IMR-90 (cell line): ENCODE measurements at regions not wholly inside any gene's neighbourhood (a gene's known extent, or its start where the extent isn't known, plus 50 kb on each side); places are given as distances from the start of the nearest gene placed in this dataset.

Experiments
- ATAC-seq: fragments of 200-7000 bp; cut with Tn5 transposase; 2 replicates; pipeline ENCODE4 v1.9.1; 2020; ENCODE audit warnings: low read depth, mild to moderate bottlenecking, moderate library complexity
- BruUV-seq: library from RNA; stranded (reverse); fragments of 400-500 nt; replicated peaks from 2 replicates; lab custom pipeline; 2021; lab: Mats Ljungman, UMichigan
- CTCF ChIA-PET: fragments of 300-600 bp; formaldehyde crosslinking; extraction: SDS; loops from one replicate; lab custom pipeline; 2021; ENCODE audit warnings: antibody characterized with exemption; lab: Yijun Ruan, JAX
- POLR2A ChIA-PET: fragments of 300-600 bp; sonication (Branson Sonifier 250); formaldehyde crosslinking; loops from one replicate; lab custom pipeline; 2022; ENCODE audit warnings: antibody characterized with exemption; ENCODE audit not compliant: unreplicated experiment; lab: Charles Lee
- DNase-seq: peaks from one replicate; pipeline ENCODE4 v3.0.0; 2013
- H2AFZ ChIP-seq: replicated peaks from 2 replicates; pipeline ENCODE3; 2013; ENCODE audit warnings: low read length, mild to moderate bottlenecking; ENCODE audit not compliant: poor library complexity
- H2AK5ac ChIP-seq: 2 replicates; pipeline ENCODE4 v1.6.1; 2013; ENCODE audit warnings: low read depth, low read length, inconsistent platforms
- H2AK9ac ChIP-seq: replicated peaks from 2 replicates; pipeline ENCODE3; 2013; ENCODE audit warnings: mild to moderate bottlenecking, low read depth, low read length, moderate library complexity; ENCODE audit not compliant: poor library complexity
- H2BK120ac ChIP-seq: 2 replicates; pipeline ENCODE4 v1.6.1; 2013; ENCODE audit warnings: low read depth, low read length, inconsistent platforms
- H2BK15ac ChIP-seq: 3 replicates; pipeline ENCODE4 v1.6.1; 2013; ENCODE audit warnings: low read depth, low read length, inconsistent platforms
- H2BK20ac ChIP-seq: 2 replicates; pipeline ENCODE4 v1.6.1; 2013; ENCODE audit warnings: low read depth, mild to moderate bottlenecking, inconsistent platforms, low read length, moderate library complexity
- H2BK5ac ChIP-seq: 2 replicates; pipeline ENCODE4 v1.6.1; 2013; ENCODE audit warnings: mild to moderate bottlenecking, low read depth, low read length, inconsistent platforms; ENCODE audit not compliant: poor library complexity, severe bottlenecking
- H3K14ac ChIP-seq: replicated peaks from 2 replicates; pipeline ENCODE4 v1.6.1; 2013; ENCODE audit warnings: low read depth, low read length, inconsistent platforms
- H3K18ac ChIP-seq: 2 replicates; pipeline ENCODE4 v1.6.1; 2013; ENCODE audit warnings: low read depth, low read length, control low read depth
- H3K23ac ChIP-seq: 2 replicates; pipeline ENCODE4 v1.6.1; 2013; ENCODE audit warnings: low read depth, low read length, inconsistent platforms
- H3K27ac ChIP-seq: 2 replicates; pipeline ENCODE4 v1.5.1; 2013; ENCODE audit warnings: mild to moderate bottlenecking, control low read depth, low read length; ENCODE audit not compliant: insufficient read depth
- H3K27me3 ChIP-seq: 2 replicates; pipeline ENCODE4 v1.6.1; 2013; ENCODE audit warnings: low read length; ENCODE audit not compliant: control insufficient read depth, insufficient read depth
- H3K36me3 ChIP-seq: 2 replicates; pipeline ENCODE4 v1.6.1; 2013; ENCODE audit warnings: low read length, mixed read lengths; ENCODE audit not compliant: control insufficient read depth, insufficient read depth
- H3K4ac ChIP-seq: 2 replicates; pipeline ENCODE4 v1.6.1; 2013; ENCODE audit warnings: low read depth, low read length, inconsistent platforms
- H3K4me1 ChIP-seq: 2 replicates; pipeline ENCODE4 v1.6.1; 2013; ENCODE audit warnings: low read length, mixed read lengths; ENCODE audit not compliant: control insufficient read depth, insufficient read depth
- H3K4me2 ChIP-seq: 2 replicates; pipeline ENCODE4 v1.6.1; 2013; ENCODE audit warnings: low read depth, mild to moderate bottlenecking, control low read depth, low read length, moderate library complexity
- H3K4me3 ChIP-seq: 2 replicates; pipeline ENCODE4 v1.5.1; 2013; ENCODE audit warnings: low read depth, mild to moderate bottlenecking, control low read depth, low read length, moderate library complexity; ENCODE audit not compliant: insufficient read depth
- H3K56ac ChIP-seq: 2 replicates; pipeline ENCODE4 v1.6.1; 2013; ENCODE audit warnings: low read length, inconsistent platforms; ENCODE audit not compliant: insufficient read depth; ENCODE audit errors: extremely low read depth
- H3K79me1 ChIP-seq, 2 experiments: 2 replicates each; pipeline ENCODE4 v1.6.1; 2013; ENCODE audit warnings: low read length in 2 of 2, inconsistent platforms in 1 of 2, low read depth in 1 of 2
- H3K9ac ChIP-seq: 2 replicates; pipeline ENCODE4 v1.6.1; 2013; ENCODE audit warnings: low read depth, low read length, control low read depth
- H3K9me1 ChIP-seq: 2 replicates; pipeline ENCODE4 v1.6.1; 2013; ENCODE audit warnings: low read length, inconsistent platforms; ENCODE audit not compliant: insufficient read depth
- H3K9me3 ChIP-seq: 2 replicates; pipeline ENCODE4 v1.6.1; 2013; ENCODE audit warnings: low read length; ENCODE audit not compliant: control insufficient read depth, insufficient read depth
- H4K20me1 ChIP-seq: 2 replicates; pipeline ENCODE4 v1.6.1; 2013; ENCODE audit warnings: low read length, inconsistent platforms; ENCODE audit not compliant: insufficient read depth
- H4K5ac ChIP-seq: 2 replicates; pipeline ENCODE4 v1.6.1; 2013; ENCODE audit warnings: mild to moderate bottlenecking, low read depth, low read length, control low read depth
- H4K8ac ChIP-seq, 2 experiments: 2 replicates each; pipeline ENCODE4 v1.6.1; 2013; ENCODE audit warnings: low read depth in 2 of 2, low read length in 2 of 2, control low read depth in 1 of 2, inconsistent platforms in 1 of 2
- H4K91ac ChIP-seq: 2 replicates; pipeline ENCODE4 v1.6.1; 2013; ENCODE audit warnings: low read depth, low read length, inconsistent platforms; ENCODE audit not compliant: insufficient read depth
- BHLHE40 ChIP-seq: fragments of 150-350 bp; IDR thresholded peaks from 2 replicates; pipeline ENCODE4 v1.6.1; 2016; ENCODE audit warnings: mild to moderate bottlenecking, low read depth, low read length
- CHD1 ChIP-seq: IDR thresholded peaks from 2 replicates; pipeline ENCODE4 v1.6.1; 2012; ENCODE audit warnings: low read depth, low read length, improper control_type of control experiment
- FOS ChIP-seq: fragments of 150-350 bp; IDR thresholded peaks from 2 replicates; pipeline ENCODE4 v1.6.1; 2016; ENCODE audit warnings: low read depth, low read length
- MAZ ChIP-seq: IDR thresholded peaks from 2 replicates; pipeline ENCODE4 v1.6.1; 2012; ENCODE audit warnings: low read depth, mild to moderate bottlenecking, low read length, improper control_type of control experiment, moderate library complexity, borderline replicate concordance
- NFE2L2 ChIP-seq: fragments of 150-350 bp; IDR thresholded peaks from 2 replicates; pipeline ENCODE4 v1.6.1; 2016; ENCODE audit warnings: low read depth, mild to moderate bottlenecking, low read length
- POLR2A ChIP-seq: IDR thresholded peaks from 2 replicates; pipeline ENCODE4 v1.6.1; 2012; ENCODE audit warnings: mild to moderate bottlenecking, low read depth, low read length
- RCOR1 ChIP-seq: IDR thresholded peaks from 2 replicates; pipeline ENCODE4 v1.6.1; 2012; ENCODE audit warnings: mild to moderate bottlenecking, low read length, improper control_type of control experiment; ENCODE audit not compliant: insufficient replicate concordance
- RFX5 ChIP-seq: IDR thresholded peaks from 2 replicates; pipeline ENCODE4 v1.8.0; 2012; ENCODE audit warnings: low read depth, mild to moderate bottlenecking, low read length, moderate library complexity
- SMC3 ChIP-seq: fragments of 150-350 bp; IDR thresholded peaks from 2 replicates; pipeline ENCODE4 v1.6.1; 2016; ENCODE audit warnings: low read depth, mild to moderate bottlenecking, antibody characterized with exemption, low read length, moderate library complexity
- USF2 ChIP-seq: fragments of 150-350 bp; IDR thresholded peaks from 2 replicates; pipeline ENCODE4 v1.6.1; 2017; ENCODE audit warnings: mild to moderate bottlenecking, antibody characterized with exemption, low read length, low read depth
- WGBS, 2 experiments: methylation state at CpG; one replicate each; pipeline versions ENCODE4 v1.1.5 to v1.1.7; 2013; ENCODE audit warnings: missing lambda C conversion rate in 2 of 2; ENCODE audit not compliant: insufficient read length in 1 of 2; ENCODE audit errors: extremely low coverage in 2 of 2; 5-methylcytosine and 5-hydroxymethylcytosine counted together
- dilution Hi-C: fragments of 300-500 bp; cut with HindIII; formaldehyde crosslinking; loops from one replicate; pipeline ENCODE4 v1.14.3; 2018; ENCODE audit warnings: low sequenced_read_pairs; ENCODE audit not compliant: unreplicated experiment
- in situ Hi-C: fragments of 300-500 bp; cut with MboI; formaldehyde crosslinking; loops from 3 replicates; pipeline ENCODE4 v1.14.3; 2019; ENCODE audit warnings: low sequenced_read_pairs, inconsistent platforms, mixed read lengths
- intact Hi-C: fragments of 100-400 bp; cut with micrococcal nuclease; formaldehyde crosslinking; loops from 2 replicates; pipeline ENCODE4 v1.10.0; 2022
- TF ChIP-seq, protein P1 (sequence below): fragments of 150-350 bp; IDR thresholded peaks from 2 replicates; pipeline ENCODE4 v1.6.1; 2016; ENCODE audit warnings: low read depth, mild to moderate bottlenecking, low read length, moderate library complexity, borderline replicate concordance

- Histone ChIP-seq H3K9me3 (no peaks in the 10 kb centered on the region), H2BK120ac (no peak overlapping the region), H3K27me3 (peaks cover 4% of the 10 kb centered on the region; the same call in 1 of the 2 replicates), H2BK5ac (no peak overlapping the region), H2BK15ac (no peak overlapping the region), H3K56ac (no peak overlapping the region), H3K18ac (no peak overlapping the region), H4K5ac (no peak overlapping the region), H3K14ac (no peak overlapping the region), H3K23ac (no peak overlapping the region), H2AK9ac (no peak overlapping the region), H3K4ac (no peak overlapping the region), H3K27ac (no peak overlapping the region), H3K4me1 (no peaks in the 10 kb centered on the region), H3K9ac (no peak overlapping the region), H4K91ac (no peak overlapping the region), H3K36me3 (no peaks in the 10 kb centered on the region), H2AK5ac (no peak overlapping the region), H3K79me1 (no peaks in the 10 kb centered on the region), H3K9me1 (no peaks in the 10 kb centered on the region), H3K4me3 (no peak overlapping the region), H4K20me1 (no peaks in the 10 kb centered on the region), H3K4me2 (no peak overlapping the region), H2AFZ (no peak overlapping the region), H2BK20ac (no peak overlapping the region), H4K8ac (no peak overlapping the region)
- intact Hi-C loops = no loop called here
- dilution Hi-C loops = no loop called here
- POLR2A ChIA-PET = no interaction called here
- BruUV-seq = no TSS peak
- CTCF ChIA-PET = no interaction called here
- no peak for TF ChIP-seq NFE2L2
- TF ChIP-seq, protein P1, sequence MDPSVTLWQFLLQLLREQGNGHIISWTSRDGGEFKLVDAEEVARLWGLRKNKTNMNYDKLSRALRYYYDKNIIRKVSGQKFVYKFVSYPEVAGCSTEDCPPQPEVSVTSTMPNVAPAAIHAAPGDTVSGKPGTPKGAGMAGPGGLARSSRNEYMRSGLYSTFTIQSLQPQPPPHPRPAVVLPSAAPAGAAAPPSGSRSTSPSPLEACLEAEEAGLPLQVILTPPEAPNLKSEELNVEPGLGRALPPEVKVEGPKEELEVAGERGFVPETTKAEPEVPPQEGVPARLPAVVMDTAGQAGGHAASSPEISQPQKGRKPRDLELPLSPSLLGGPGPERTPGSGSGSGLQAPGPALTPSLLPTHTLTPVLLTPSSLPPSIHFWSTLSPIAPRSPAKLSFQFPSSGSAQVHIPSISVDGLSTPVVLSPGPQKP = no peak
- no peak for TF ChIP-seq POLR2A
- no peak for TF ChIP-seq BHLHE40
- no peak for TF ChIP-seq SMC3
- no peak for TF ChIP-seq RFX5
- no peak for TF ChIP-seq RCOR1
- no peak for TF ChIP-seq CHD1
- no peak for TF ChIP-seq USF2
- TF ChIP-seq FOS = no peak
- TF ChIP-seq MAZ = no peak
- DNase-seq = no peak
- no peak for ATAC-seq
- WGBS, 2 experiments = no CpG with 5 or more reads among the region's 3 CpGs
- in situ Hi-C loops = no loop called here
These were observed 81.1 kb upstream of the ESRRB start for GRCh38 chr14:76294876-76295275.
